Lung (tissue), 11 donors: ENCODE measurements at regions not wholly inside any gene's neighbourhood (a gene's known extent, or its start where the extent isn't known, plus 50 kb on each side); places are given as distances from the start of the nearest gene placed in this dataset.
A peak's percentile ranks its signal among the peaks of the same experiment; 100 is the strongest.

Experiments
- ATAC-seq: fragments of 200-7000 bp; cut with Tn5 transposase; one replicate; pipeline ENCODE4 v1.9.1; 2020; ENCODE audit warnings: moderate number of reproducible peaks; ENCODE audit not compliant: insufficient read depth, low FRiP score
- DNase-seq, 3 donors: peaks; one replicate each; pipeline ENCODE4 v3.0.0-alpha.2; 2013 to 2017
- H3K27ac ChIP-seq, 2 donors: one replicate each; pipeline ENCODE4 v1.5.1; 2013; ENCODE audit warnings: mild to moderate bottlenecking in 2 of 2, moderate library complexity in 2 of 2, control low read depth in 1 of 2, inconsistent platforms in 1 of 2, low read depth in 1 of 2, low read length in 1 of 2
- H3K27me3 ChIP-seq, 3 donors: one replicate each; pipeline ENCODE4 v1.5.1; 2013; ENCODE audit warnings: low read length in 2 of 3; ENCODE audit not compliant: control insufficient read depth in 3 of 3, insufficient read depth in 3 of 3
- H3K36me3 ChIP-seq, 4 donors: one replicate each; pipeline ENCODE4 v1.5.1; 2013; ENCODE audit warnings: low read length in 4 of 4, mild to moderate bottlenecking in 1 of 4, moderate library complexity in 1 of 4; ENCODE audit not compliant: control insufficient read depth in 4 of 4, insufficient read depth in 4 of 4
- H3K4me1 ChIP-seq, 5 donors: one replicate each; pipeline ENCODE4 v1.5.1; 2013; ENCODE audit warnings: low read length in 5 of 5, mild to moderate bottlenecking in 2 of 5, moderate library complexity in 1 of 5; ENCODE audit not compliant: control insufficient read depth in 5 of 5, insufficient read depth in 5 of 5
- H3K4me3 ChIP-seq: one replicate; pipeline ENCODE4 v1.5.1; 2013; ENCODE audit warnings: mild to moderate bottlenecking, control low read depth, moderate library complexity
- H3K9ac ChIP-seq, 2 donors: one replicate each; pipeline ENCODE4 v1.5.1; 2013; ENCODE audit warnings: low read length in 2 of 2, control low read depth in 1 of 2; ENCODE audit not compliant: insufficient read depth in 1 of 2
- H3K9me3 ChIP-seq, 4 donors: one replicate each; pipeline ENCODE4 v1.5.1; 2013; ENCODE audit warnings: low read length in 3 of 4, mild to moderate bottlenecking in 1 of 4, moderate library complexity in 1 of 4; ENCODE audit not compliant: control insufficient read depth in 4 of 4, insufficient read depth in 3 of 4
- CTCF ChIP-seq: IDR thresholded peaks from 2 replicates; pipeline ENCODE4 v1.5.1; 2012; ENCODE audit warnings: mild to moderate bottlenecking; ENCODE audit errors: control extremely low read depth, extremely low read depth
- WGBS, 2 donors: extraction: QIAGEN DNeasy Blood & Tissue Kit; methylation state at CpG; one replicate each; pipeline ENCODE4 v1.1.7; 2013; 5-methylcytosine and 5-hydroxymethylcytosine counted together
- donor health status: control.
- donor health status: control.
- donor health status: Bipolar disorder and iron deficiency.
- donor health status: healthy.
- donor health status: DM: yes; HTN: yes; CAD: no.

GRCh38 chr4:136908122-136908521 is 624.2 kb downstream of the PCDH18 start:
- no peaks in the 10 kb centered on the region for H3K36me3 ChIP-seq
- no peak overlapping the region for H3K4me3 ChIP-seq
- H3K9me3 ChIP-seq = no peaks in the 10 kb centered on the region
- H3K27me3 ChIP-seq = no peaks in the 10 kb centered on the region
- no peak for TF ChIP-seq CTCF
- H3K27ac ChIP-seq = no peak overlapping the region
- 62 to 69% methylated on average over 2 of the region's 2 CpGs for whole genome bisulfite sequencing, 2 donors
- DNase-seq = no peak
- no peaks in the 10 kb centered on the region for H3K4me1 ChIP-seq
- no peak overlapping the region for H3K9ac ChIP-seq
- no peak for ATAC-seq

GRCh38 chr4:136900696-136901095 is 631.6 kb downstream of the PCDH18 start:
- Histone ChIP-seq H3K4me3 (no peak overlapping the region), H3K4me1 (no peaks in the 10 kb centered on the region), H3K36me3 (no peaks in the 10 kb centered on the region), H3K9ac (no peak overlapping the region), H3K27ac (no peak overlapping the region), H3K27me3 (no peaks in the 10 kb centered on the region), H3K9me3 (no peaks in the 10 kb centered on the region)
- DNase-seq = no peak
- 91 to 97% methylated on average over 2 of the region's 2 CpGs for WGBS, 2 donors
- ATAC-seq = no peak
- no peak for TF ChIP-seq CTCF

- Histone ChIP-seq H3K36me3 (no peaks in the 10 kb centered on the region), H3K27me3 (no peaks in the 10 kb centered on the region), H3K4me3 (no peak overlapping the region), H3K9me3 (no peaks in the 10 kb centered on the region), H3K27ac (no peak overlapping the region), H3K4me1 (peaks cover 0 to 8% (median 0%) of the 10 kb centered on the region in 5 donors), H3K9ac (no peak overlapping the region)
- DNase-seq (no peak), ATAC-seq (no peak)
- TF ChIP-seq CTCF = no peak
- WGBS, 2 donors = 61 to 80% methylated on average over 1 of the region's 1 CpG
Observed at GRCh38 chr4:136898590-136899248, 633.6 kb downstream of the PCDH18 start.

- 63 to 74% methylated on average over 1 of the region's 1 CpG for WGBS, 2 donors
- peaks cover 0 to 15% (median 0%) of the 10 kb centered on the region in 5 donors for H3K4me1 ChIP-seq
- no peak for TF ChIP-seq CTCF
- no peak overlapping the region for H3K27ac ChIP-seq
- no peak overlapping the region for H3K4me3 ChIP-seq
- no peak for ATAC-seq
- no peaks in the 10 kb centered on the region for H3K36me3 ChIP-seq
- no peak overlapping the region for H3K9ac ChIP-seq
- DNase-seq = peak in 2 of 3 donors; percentile 80 to 88
- no peaks in the 10 kb centered on the region for H3K9me3 ChIP-seq
- H3K27me3 ChIP-seq = no peaks in the 10 kb centered on the region
Observed at GRCh38 chr4:136893573-136893972, 638.7 kb downstream of the PCDH18 start.
